HEK293T (cell line): ENCODE measurements at regions not wholly inside any gene's neighbourhood (a gene's known extent, or its start where the extent isn't known, plus 50 kb on each side); places are given as distances from the start of the nearest gene placed in this dataset.

Experiments
- CTCF ChIA-PET: fragments of 350-600 bp; formaldehyde crosslinking; extraction: SDS; loops from one replicate; lab custom pipeline; 2021; ENCODE audit warnings: antibody characterized with exemption, inconsistent platforms; lab: Yijun Ruan, JAX
- POLR2A ChIA-PET: fragments of 350-600 bp; formaldehyde crosslinking; extraction: SDS; loops from one replicate; lab custom pipeline; 2020; ENCODE audit warnings: antibody characterized with exemption, inconsistent platforms; lab: Yijun Ruan, JAX
- DNase-seq: peaks from one replicate; pipeline ENCODE4 v3.0.0; 2012; ENCODE audit warnings: mixed read lengths; ENCODE audit errors: extremely low spot score
- ARNT ChIP-seq: fragments of 450-650 bp; IDR thresholded peaks from 2 replicates; pipeline ENCODE4 v1.6.1; 2017; ENCODE audit warnings: mild to moderate bottlenecking
- BHLHE40 ChIP-seq: fragments of 450-650 bp; IDR thresholded peaks from 2 replicates; pipeline ENCODE4 v1.6.1; 2016; ENCODE audit warnings: mild to moderate bottlenecking, moderate library complexity, borderline replicate concordance
- CTBP1 ChIP-seq: fragments of 450-650 bp; IDR thresholded peaks from 2 replicates; pipeline ENCODE4 v1.6.1; 2016; ENCODE audit warnings: borderline replicate concordance
- ELF4 ChIP-seq: fragments of 450-650 bp; IDR thresholded peaks from 2 replicates; pipeline ENCODE4 v1.6.1; 2017; ENCODE audit warnings: antibody characterized with exemption
- FOXA1 ChIP-seq: fragments of 450-650 bp; IDR thresholded peaks from 2 replicates; pipeline ENCODE4 v1.6.1; 2016; ENCODE audit warnings: mild to moderate bottlenecking
- FOXK2 ChIP-seq: fragments of 450-650 bp; IDR thresholded peaks from 2 replicates; pipeline ENCODE4 v1.6.1; 2016; ENCODE audit warnings: mild to moderate bottlenecking
- FOXM1 ChIP-seq: fragments of 450-650 bp; IDR thresholded peaks from 2 replicates; pipeline ENCODE4 v1.6.1; 2017; ENCODE audit warnings: mild to moderate bottlenecking, borderline replicate concordance
- HDGF ChIP-seq: fragments of 450-650 bp; IDR thresholded peaks from 2 replicates; pipeline ENCODE4 v1.6.1; 2017; ENCODE audit warnings: antibody characterized with exemption, borderline replicate concordance
- L3MBTL2 ChIP-seq: fragments of 450-650 bp; conservative IDR thresholded peaks from 2 replicates; pipeline ENCODE4 v1.6.1; 2016; ENCODE audit warnings: mild to moderate bottlenecking
- LEF1 ChIP-seq: fragments of 450-650 bp; IDR thresholded peaks from 2 replicates; pipeline ENCODE4 v1.6.1; 2017; ENCODE audit warnings: mild to moderate bottlenecking, borderline replicate concordance
- NFRKB ChIP-seq: fragments of 450-650 bp; IDR thresholded peaks from 2 replicates; pipeline ENCODE4 v1.6.1; 2016; ENCODE audit warnings: mild to moderate bottlenecking, moderate library complexity
- PKNOX1 ChIP-seq: fragments of 450-650 bp; IDR thresholded peaks from 2 replicates; pipeline ENCODE4 v1.6.1; 2016
- SP1 ChIP-seq: fragments of 450-650 bp; IDR thresholded peaks from 2 replicates; pipeline ENCODE4 v1.6.1; 2017
- SUZ12 ChIP-seq: fragments of 450-650 bp; IDR thresholded peaks from 2 replicates; pipeline ENCODE4 v1.6.1; 2016; ENCODE audit warnings: mild to moderate bottlenecking
- TARDBP ChIP-seq: fragments of 450-650 bp; IDR thresholded peaks from 2 replicates; pipeline ENCODE4 v1.6.1; 2016
- ZNF384 ChIP-seq: fragments of 450-650 bp; IDR thresholded peaks from 2 replicates; pipeline ENCODE4 v1.6.1; 2016

- DNase-seq = no peak
- ChIA-PET CTCF (no interaction called here), POLR2A (no interaction called here)
- TF ChIP-seq FOXM1 (no peak), FOXA1 (no peak), TARDBP (no peak), ZNF384 (no peak), L3MBTL2 (no peak), PKNOX1 (no peak), HDGF (no peak), CTBP1 (no peak), ELF4 (no peak), NFRKB (no peak), FOXK2 (no peak), SUZ12 (no peak)
Observed at GRCh38 chr1:14313731-14314431, 284.6 kb upstream of the KAZN start.

- POLR2A ChIA-PET = no interaction called here
- no peak for DNase-seq
- CTCF ChIA-PET = no interaction called here
- TF ChIP-seq LEF1 = no peak
Observed at GRCh38 chr1:14318830-14319229, 279.7 kb upstream of the KAZN start.

GRCh38 chr1:14320518-14320917 lies 278.0 kb upstream of the KAZN start:
- ChIA-PET POLR2A (no interaction called here), CTCF (no interaction called here)
- no peak for TF ChIP-seq TARDBP
- TF ChIP-seq PKNOX1 = no peak
- TF ChIP-seq ELF4 = no peak
- no peak for TF ChIP-seq ARNT
- no peak for TF ChIP-seq FOXK2
- no peak for TF ChIP-seq FOXA1
- no peak for TF ChIP-seq SP1
- no peak for TF ChIP-seq L3MBTL2
- no peak for TF ChIP-seq LEF1
- no peak for TF ChIP-seq BHLHE40
- TF ChIP-seq FOXM1 = no peak
- no peak for TF ChIP-seq SUZ12
- TF ChIP-seq HDGF = no peak
- no peak for TF ChIP-seq CTBP1
- TF ChIP-seq NFRKB = no peak
- TF ChIP-seq ZNF384 = no peak
- DNase-seq = no peak

GRCh38 chr1:14320986-14321385 lies 277.5 kb upstream of the KAZN start:
- ChIA-PET POLR2A (no interaction called here), CTCF (no interaction called here)
- DNase-seq = no peak
- TF ChIP-seq CTBP1 (no peak), HDGF (no peak), LEF1 (no peak), ZNF384 (no peak), FOXM1 (no peak), SP1 (no peak), ARNT (no peak), FOXK2 (no peak), TARDBP (no peak), ELF4 (no peak)

- TF ChIP-seq LEF1 = no peak
- TF ChIP-seq CTBP1 = no peak
- no peak for TF ChIP-seq L3MBTL2
- TF ChIP-seq PKNOX1 = no peak
- no peak for TF ChIP-seq FOXA1
- no peak for DNase-seq
- ChIA-PET CTCF (no interaction called here), POLR2A (no interaction called here)
Observed at GRCh38 chr1:14321422-14321821, 277.1 kb upstream of the KAZN start.

- CTCF ChIA-PET = no interaction called here
- TF ChIP-seq ARNT = no peak
- no peak for TF ChIP-seq NFRKB
- TF ChIP-seq FOXA1 = no peak
- TF ChIP-seq ELF4 = no peak
- no peak for TF ChIP-seq SP1
- POLR2A ChIA-PET = no interaction called here
- no peak for DNase-seq
Observed at GRCh38 chr1:14323568-14324247, 274.8 kb upstream of the KAZN start.

- TF ChIP-seq LEF1 (no peak), PKNOX1 (no peak), L3MBTL2 (no peak), FOXM1 (no peak), TARDBP (no peak), ZNF384 (no peak), ELF4 (no peak), FOXK2 (no peak), NFRKB (no peak), HDGF (no peak), SP1 (no peak), ARNT (no peak), CTBP1 (no peak), SUZ12 (no peak), FOXA1 (no peak), BHLHE40 (no peak)
- CTCF ChIA-PET = no interaction called here
Observed at GRCh38 chr1:14324248-14324630, 274.2 kb upstream of the KAZN start.

More at GRCh38 chr1:14324248-14324630, 274.2 kb upstream of the KAZN start:
- DNase-seq = no peak
- POLR2A ChIA-PET = no interaction called here
